ENCODE measurements at regions not wholly inside any gene's neighbourhood (a gene's known extent, or its start where the extent isn't known, plus 50 kb on each side); places are given as distances from the start of the nearest gene placed in this dataset.

GRCh38 chr2:144310484-144310883 lies 209.4 kb downstream of the ZEB2 start:
- no peak for TF ChIP-seq CTCF (IDR thresholded peaks at IDR 0.05; ENCODE audit: extremely low read depth, missing control alignments)
- DNase-seq (ENCODE audit: low spot score), result no peak

- TF ChIP-seq CTCF (IDR thresholded peaks at IDR 0.05; ENCODE audit: extremely low read depth, missing control alignments), result no peak
- DNase-seq (ENCODE audit: low spot score), result no peak
Measured at GRCh38 chr2:144307711-144308110, 212.2 kb downstream of the ZEB2 start.

GRCh38 chr2:144304202-144304601 lies 215.7 kb downstream of the ZEB2 start:
- TF ChIP-seq CTCF (IDR thresholded peaks at IDR 0.05; ENCODE audit: extremely low read depth, missing control alignments), result no peak
- DNase-seq (ENCODE audit: low spot score), result no peak

GRCh38 chr2:144300632-144301031 lies 219.3 kb downstream of the ZEB2 start:
- DNase-seq (ENCODE audit: low spot score), result no peak
- no peak for TF ChIP-seq CTCF (IDR thresholded peaks at IDR 0.05; ENCODE audit: extremely low read depth, missing control alignments)

- TF ChIP-seq CTCF (IDR thresholded peaks at IDR 0.05; ENCODE audit: extremely low read depth, missing control alignments), result no peak
- no peak for DNase-seq (ENCODE audit: low spot score)
Measured at GRCh38 chr2:144290276-144290675, 229.6 kb downstream of the ZEB2 start.

GRCh38 chr2:144288438-144288837 lies 231.5 kb downstream of the ZEB2 start:
- no peak for DNase-seq (ENCODE audit: low spot score)
- TF ChIP-seq CTCF (IDR thresholded peaks at IDR 0.05; ENCODE audit: extremely low read depth, missing control alignments), result no peak

GRCh38 chr2:144285324-144285723 lies 234.6 kb downstream of the ZEB2 start:
- no peak for DNase-seq (ENCODE audit: low spot score)
- no peak for TF ChIP-seq CTCF (IDR thresholded peaks at IDR 0.05; ENCODE audit: extremely low read depth, missing control alignments)

Measured in GM20000 (cell line).